RWPE1 (cell line): ENCODE measurements at regions not wholly inside any gene's neighbourhood (a gene's known extent, or its start where the extent isn't known, plus 50 kb on each side); places are given as distances from the start of the nearest gene placed in this dataset.

ENCODE experiments used
- CTCF ChIA-PET: fragments of 350-600 bp; sonication (Branson Sonifier 250); formaldehyde crosslinking; extraction: SDS; loops from one replicate; lab custom pipeline; 2021; lab: Yijun Ruan, JAX
- POLR2A ChIA-PET: fragments of 400-600 bp; formaldehyde crosslinking; extraction: SDS; loops from one replicate; lab custom pipeline; 2020; ENCODE audit warnings: antibody characterized with exemption; ENCODE audit not compliant: low non-redundant PET; lab: Yijun Ruan, JAX
- DNase-seq: peaks from one replicate; pipeline ENCODE4 v3.0.0; 2012; ENCODE audit warnings: low spot score
- H3K27ac ChIP-seq: fragments of 450-650 bp; 2 replicates; pipeline ENCODE4 v1.5.1; 2017
- TF ChIP-seq, protein P1 (sequence below): fragments of 450-650 bp; conservative IDR thresholded peaks from 2 replicates; pipeline ENCODE4 v1.5.1; 2017; ENCODE audit warnings: low read depth, mild to moderate bottlenecking

DNA sequence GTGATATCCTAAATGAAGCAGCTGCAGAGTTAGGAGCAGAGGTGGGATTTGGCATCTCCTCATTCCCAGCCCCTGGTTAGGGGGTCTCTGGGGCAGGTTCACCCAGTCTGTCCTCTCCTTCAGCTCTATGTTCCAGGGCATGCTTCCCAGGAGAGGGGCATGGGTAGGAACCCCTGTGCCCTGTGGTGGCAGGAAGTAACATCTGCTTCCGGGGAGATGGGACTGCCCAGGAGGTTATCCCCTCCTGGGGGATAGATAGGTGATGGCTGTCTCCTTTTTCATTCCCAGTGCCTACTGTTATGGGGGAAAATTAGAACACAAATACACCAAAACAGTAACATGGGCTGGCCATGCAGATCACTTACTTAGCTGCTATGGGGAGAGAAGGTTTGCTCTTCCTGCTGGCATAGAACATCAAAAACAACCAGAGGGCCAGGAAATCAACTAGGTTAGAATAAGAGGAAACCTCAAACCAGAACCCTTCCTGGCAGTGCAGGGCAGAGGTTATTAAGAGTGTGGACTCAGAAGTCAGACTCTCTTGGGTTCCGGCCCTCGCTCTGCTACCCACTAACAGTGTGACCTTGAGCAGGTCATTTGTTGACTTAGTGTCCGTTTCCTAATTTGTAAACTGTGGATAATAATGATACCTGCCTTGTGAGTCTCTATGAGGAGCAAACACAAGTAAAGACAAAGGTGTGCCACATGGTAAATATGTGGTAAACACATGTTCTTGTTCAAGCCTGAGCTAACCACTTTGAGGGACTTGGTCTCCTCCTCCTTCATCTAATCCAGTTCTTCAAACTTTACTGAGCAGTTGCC is 157.8 kb upstream of the JUN start:
- H3K27ac ChIP-seq, result no peak overlapping the region
- ChIA-PET CTCF (interaction anchor here (0.5 kb wide), 2 partner anchors 173 to 789 kb away, joined by 3 read pairs; no protein-coding TSS in a partner anchor), POLR2A (no interaction called here)
- no peak for DNase-seq
- TF ChIP-seq, protein P1, sequence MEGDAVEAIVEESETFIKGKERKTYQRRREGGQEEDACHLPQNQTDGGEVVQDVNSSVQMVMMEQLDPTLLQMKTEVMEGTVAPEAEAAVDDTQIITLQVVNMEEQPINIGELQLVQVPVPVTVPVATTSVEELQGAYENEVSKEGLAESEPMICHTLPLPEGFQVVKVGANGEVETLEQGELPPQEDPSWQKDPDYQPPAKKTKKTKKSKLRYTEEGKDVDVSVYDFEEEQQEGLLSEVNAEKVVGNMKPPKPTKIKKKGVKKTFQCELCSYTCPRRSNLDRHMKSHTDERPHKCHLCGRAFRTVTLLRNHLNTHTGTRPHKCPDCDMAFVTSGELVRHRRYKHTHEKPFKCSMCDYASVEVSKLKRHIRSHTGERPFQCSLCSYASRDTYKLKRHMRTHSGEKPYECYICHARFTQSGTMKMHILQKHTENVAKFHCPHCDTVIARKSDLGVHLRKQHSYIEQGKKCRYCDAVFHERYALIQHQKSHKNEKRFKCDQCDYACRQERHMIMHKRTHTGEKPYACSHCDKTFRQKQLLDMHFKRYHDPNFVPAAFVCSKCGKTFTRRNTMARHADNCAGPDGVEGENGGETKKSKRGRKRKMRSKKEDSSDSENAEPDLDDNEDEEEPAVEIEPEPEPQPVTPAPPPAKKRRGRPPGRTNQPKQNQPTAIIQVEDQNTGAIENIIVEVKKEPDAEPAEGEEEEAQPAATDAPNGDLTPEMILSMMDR, result no peak

DNA sequence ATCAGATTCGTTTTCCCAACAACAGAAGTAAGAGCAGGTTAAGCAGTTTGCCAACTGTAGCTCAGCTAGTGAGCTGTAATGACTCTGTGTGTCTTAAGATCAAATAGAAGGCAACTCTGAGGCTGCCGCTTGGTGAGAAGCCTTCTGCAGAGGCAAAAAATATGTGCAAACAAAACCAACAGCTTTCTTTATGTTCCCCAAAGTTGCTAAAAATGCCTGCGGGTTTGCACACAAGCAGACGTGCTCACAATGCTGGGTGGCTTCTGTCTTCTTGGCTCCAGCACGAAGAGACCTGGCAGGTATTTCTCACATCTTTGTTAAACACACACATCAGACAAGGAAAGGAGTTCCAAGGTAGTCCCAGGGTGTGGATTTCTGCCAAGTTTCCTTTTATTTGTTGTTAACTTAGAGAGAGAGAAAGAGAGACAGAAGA is 158.9 kb upstream of the JUN start:
- DNase-seq, result no peak
- no peak overlapping the region for H3K27ac ChIP-seq
- ChIA-PET POLR2A (no interaction called here), CTCF (interaction anchor here (0.6 kb wide), 1 partner anchor 180 kb away, joined by 4 read pairs; no protein-coding TSS in a partner anchor)
- TF ChIP-seq, protein P1, result no peak

DNA sequence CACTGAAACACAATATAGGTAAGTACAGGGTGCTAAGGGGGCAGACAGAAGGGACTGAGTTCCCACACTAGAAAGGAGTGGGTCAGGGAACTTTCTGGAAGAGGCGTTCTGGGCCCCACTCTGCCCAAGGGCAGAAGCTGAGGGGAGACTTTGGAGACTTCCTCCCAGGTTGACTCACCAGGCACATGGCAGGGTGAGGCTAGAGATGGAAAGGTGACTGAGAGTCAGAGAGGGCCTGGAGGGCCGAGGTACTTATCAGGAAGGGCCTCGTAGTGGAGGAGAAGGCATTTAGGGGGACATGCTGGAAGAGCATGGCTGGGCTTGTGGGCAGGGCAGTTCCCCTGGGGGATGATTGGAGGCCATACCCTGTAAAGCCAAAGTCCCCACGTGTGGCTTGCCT is 159.9 kb upstream of the JUN start:
- H3K27ac ChIP-seq, result no peak overlapping the region
- TF ChIP-seq, protein P1, result no peak
- DNase-seq, result no peak
- POLR2A ChIA-PET, result no interaction called here
- CTCF ChIA-PET, result interaction anchor here (0.6 kb wide), 1 partner anchor 179 kb away, joined by 4 read pairs; no protein-coding TSS in a partner anchor

DNA sequence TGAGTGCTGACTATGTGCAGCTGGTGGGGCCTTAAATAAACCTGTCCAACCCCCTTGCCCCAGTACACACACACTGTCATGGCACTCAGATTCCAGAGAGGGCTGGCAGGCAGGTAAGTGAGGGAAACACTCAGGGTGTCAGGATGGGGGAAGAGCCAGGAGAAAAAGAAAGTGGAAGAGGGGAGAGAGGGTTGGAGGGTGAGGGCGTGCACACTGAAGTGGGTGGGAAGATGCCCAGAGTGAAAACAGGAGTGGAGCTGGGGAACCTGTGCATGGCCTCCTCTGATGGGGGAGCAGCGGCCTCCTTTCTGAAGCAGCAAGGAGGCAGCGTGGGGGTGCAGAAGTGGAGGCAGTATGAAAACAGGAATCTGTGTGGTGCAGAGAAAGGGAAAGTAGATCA is 160.6 kb upstream of the JUN start:
- H3K27ac ChIP-seq, result no peak overlapping the region

DNA sequence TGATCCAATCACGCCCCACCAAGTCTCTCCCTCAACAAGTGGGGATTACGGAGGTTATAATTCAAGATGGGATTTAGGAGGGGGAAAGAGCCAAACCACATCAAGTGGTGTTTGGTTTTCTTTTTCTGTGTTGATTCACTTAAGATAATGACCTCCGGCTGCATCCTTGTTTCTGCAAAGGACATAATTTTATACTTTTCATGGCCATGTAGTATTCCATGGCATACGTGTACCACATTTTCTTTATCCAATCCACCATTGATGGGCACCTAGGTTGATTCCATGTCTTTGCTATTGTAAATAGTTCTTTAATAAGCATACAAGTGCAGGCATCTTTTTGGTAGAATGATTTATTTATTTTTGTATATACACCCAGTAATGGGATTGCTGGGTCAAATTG is 162.5 kb upstream of the JUN start:
- POLR2A ChIA-PET, result no interaction called here
- CTCF ChIA-PET, result no interaction called here
- no peak for DNase-seq
- TF ChIP-seq, protein P1, result no peak
- no peak overlapping the region for H3K27ac ChIP-seq

More for the DNA sequence above, 160.6 kb upstream of the JUN start:
- ChIA-PET POLR2A (no interaction called here), CTCF (no interaction called here)
- TF ChIP-seq, protein P1, result no peak
- no peak for DNase-seq

DNA sequence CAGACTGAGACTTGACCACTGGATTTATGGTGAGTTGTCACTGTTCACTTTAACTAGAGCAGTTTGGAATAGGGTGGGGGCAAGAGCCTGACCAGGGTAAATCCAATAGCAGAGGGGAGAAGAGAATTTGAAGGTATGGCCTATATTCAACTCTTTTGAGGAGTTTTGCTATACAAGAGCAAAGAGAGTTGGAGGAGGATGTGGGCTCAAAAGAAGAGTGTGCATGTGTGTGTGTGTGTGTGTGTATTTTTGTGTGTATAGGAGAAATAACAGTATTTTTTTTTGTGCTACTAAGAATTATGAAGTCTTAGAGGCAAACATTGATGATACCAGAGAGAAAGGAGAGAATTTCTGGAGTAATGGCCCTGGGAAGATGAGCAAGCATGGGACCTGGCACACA is 164.8 kb upstream of the JUN start:
- no peak for DNase-seq
- no peak overlapping the region for H3K27ac ChIP-seq
- ChIA-PET CTCF (no interaction called here), POLR2A (no interaction called here)
- TF ChIP-seq, protein P1, result no peak
